ENCODE measurements at regions not wholly inside any gene's neighbourhood (a gene's known extent, or its start where the extent isn't known, plus 50 kb on each side); places are given as distances from the start of the nearest gene placed in this dataset.

DNA sequence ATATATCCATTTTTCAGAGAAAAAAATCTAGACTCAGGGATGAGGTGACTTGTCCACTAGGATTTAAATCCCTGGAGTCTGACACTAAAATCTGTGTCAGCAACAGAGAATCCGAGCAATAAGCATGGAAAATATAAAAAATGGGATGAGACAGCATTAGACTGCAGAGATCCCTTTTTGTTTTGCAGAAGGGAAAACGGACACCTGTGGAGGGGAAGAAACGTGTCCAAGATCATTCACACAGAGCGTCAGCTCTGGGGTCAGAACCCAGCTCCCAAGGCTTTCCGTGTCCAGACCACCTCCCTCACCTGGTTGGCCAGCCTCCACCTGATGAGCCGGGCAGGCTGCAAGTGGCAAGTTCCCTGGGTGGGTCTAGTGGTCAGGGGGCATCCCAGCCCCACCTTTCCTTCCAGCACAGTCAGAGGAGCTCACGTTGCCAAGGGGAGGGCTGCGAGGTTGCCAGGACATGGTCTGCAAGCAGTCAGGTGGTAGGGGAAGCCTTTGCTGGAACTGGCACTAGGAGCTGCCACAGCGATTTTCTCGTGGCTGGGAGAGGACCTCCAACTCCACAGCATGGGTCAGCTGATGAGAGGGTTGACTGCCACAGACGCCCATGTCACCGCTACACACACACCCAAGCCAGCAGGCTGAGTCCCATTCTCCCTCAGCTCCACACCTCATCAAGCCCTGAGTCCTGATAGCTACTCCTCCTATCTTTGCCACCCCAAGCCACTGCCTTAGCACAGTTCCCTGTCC lies 65.9 kb upstream of the CPLX2 start:
- no peak for DNase-seq (ENCODE audit: low spot score)

DNA sequence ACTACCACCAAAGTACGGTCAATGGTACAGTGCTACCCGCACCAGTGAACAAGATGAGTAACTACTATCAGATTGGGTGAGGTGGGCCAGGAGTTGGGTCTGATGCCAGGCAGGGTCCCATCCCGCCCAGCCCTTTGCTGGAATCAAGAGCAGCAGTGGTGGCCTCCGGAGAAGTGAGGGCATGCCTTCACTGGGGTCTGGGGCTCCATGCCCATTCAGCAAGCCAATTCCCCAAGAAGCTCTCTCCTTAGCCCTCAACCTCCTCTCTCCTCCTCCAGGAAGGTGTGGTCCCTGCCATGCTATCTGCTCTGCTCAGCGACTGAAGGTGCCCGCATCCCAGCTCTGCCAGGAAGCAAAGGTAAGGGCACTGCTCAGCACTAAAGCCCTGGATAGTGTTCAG lies 62.7 kb upstream of the CPLX2 start:
- DNase-seq (ENCODE audit: low spot score): peak; percentile 51

DNA sequence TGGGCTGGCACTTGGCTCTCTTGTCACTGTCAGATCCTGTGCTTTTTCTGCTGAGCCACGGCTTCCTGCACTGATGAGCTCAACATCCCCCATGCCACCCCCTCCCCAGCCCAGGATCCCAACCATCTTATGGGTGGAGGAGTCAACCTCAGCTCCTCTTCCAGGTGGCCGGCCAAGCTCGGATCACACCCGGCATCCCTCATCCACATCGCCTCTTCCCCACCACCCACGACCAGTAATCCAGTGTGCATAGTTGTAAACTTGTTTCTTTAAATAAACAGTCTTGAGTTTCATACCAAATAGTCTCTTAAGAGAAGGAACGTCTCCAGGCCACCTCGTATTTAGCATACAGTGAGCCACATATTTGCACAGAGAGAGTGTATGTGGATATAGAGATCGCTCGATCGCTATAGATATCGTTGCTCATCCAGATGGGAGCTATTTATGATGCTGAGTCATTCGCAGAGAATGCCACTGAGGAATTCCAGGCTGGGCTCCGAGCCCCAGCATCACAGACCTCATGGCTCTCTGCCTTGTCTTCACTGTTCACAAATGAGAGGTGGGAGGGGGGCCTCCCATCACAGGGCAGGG lies 61.8 kb upstream of the CPLX2 start:
- DNase-seq (ENCODE audit: low spot score): peak; percentile 64

DNA sequence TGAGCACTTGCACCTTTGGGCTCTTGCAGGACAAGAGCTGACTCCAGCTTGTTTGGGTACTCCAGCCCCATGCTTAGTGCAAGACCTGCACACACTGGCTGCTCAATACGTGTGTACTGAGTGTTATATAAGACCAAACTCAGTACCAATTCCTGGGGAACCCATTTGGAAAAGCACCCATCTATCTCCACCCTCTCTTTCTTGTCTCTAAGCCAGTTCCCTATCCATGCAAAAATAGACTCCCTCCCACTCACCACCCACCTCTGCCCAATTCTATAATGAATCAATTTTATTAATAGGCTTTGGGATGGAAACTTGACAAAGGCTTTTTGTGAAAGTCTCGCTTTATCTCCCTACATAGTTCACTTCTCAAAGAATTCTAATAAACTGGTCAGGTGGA lies 60.9 kb upstream of the CPLX2 start:
- no peak for DNase-seq (ENCODE audit: low spot score)

DNA sequence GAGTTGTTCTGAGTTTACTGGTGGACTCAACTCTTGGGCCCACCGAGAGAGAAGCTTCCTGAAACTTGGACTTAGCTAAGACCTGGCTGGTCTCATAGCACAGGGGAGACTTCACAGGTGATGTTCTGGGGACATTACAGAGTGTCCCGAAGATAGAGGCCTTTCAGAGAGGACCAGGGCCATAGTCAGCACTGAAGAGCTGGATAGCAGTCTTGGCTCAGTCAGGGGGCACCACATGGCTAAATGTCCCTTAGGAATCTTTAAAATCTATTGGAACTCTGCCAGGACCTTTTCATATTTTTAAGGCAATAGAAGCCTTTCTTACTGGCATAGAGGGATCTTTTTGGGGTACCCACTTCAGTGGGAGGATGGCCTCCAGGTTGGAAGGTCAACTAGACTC lies 59.8 kb upstream of the CPLX2 start:
- DNase-seq (ENCODE audit: low spot score): no peak

DNA sequence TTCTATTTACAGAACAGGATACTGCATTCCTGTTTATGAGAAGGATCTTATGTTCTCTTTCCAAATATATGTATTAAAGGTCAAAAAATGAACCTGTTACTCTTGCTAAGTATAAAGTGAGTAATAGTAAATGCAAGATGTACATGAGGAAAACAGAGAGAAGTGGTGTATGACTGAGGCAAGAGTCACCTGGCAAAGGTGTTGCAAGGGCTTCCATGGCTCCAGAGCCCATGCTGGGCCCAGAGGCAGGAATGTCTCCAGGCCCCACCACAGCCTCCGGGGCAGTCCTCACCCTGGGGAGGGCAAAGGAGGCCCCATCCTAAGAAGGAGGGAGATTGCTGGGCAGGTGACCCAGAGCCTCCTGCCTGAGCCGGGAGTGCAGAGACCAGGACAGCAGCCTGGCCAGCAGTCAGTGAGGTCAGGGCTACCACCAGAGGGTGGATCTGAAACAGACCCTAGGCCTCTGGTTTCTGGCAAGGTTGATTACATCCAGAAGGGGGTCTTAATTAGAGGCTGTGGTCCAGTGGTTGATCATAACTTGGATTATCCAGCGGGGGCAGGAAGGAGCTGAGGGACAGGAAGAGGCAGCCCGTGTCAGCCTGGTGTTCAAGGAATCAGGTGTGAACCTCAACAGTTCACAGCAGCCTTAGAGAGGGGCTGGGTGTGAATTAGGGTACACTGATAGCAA lies 57.3 kb upstream of the CPLX2 start:
- no peak for DNase-seq (ENCODE audit: low spot score)

DNA sequence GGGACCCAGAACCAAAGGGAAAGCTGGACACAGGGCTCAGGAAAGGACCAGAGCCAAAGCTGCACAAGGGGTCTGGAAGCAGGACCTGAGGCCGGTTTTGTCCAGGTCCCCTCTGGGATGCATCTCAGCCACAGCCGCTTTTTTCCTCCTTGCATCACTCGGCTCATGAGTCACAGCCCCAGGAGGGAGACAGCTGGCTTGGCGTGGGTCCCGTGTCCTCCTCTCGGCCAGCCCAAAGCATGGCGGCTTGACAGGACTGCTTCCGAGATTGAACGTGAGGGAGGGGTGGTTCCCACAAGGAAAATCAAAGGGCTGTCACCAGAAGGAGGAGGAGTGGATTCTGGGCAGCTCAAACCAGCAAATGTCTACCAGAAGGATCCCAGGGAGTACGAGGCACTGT lies 56.7 kb upstream of the CPLX2 start:
- no peak for DNase-seq (ENCODE audit: low spot score)

DNA sequence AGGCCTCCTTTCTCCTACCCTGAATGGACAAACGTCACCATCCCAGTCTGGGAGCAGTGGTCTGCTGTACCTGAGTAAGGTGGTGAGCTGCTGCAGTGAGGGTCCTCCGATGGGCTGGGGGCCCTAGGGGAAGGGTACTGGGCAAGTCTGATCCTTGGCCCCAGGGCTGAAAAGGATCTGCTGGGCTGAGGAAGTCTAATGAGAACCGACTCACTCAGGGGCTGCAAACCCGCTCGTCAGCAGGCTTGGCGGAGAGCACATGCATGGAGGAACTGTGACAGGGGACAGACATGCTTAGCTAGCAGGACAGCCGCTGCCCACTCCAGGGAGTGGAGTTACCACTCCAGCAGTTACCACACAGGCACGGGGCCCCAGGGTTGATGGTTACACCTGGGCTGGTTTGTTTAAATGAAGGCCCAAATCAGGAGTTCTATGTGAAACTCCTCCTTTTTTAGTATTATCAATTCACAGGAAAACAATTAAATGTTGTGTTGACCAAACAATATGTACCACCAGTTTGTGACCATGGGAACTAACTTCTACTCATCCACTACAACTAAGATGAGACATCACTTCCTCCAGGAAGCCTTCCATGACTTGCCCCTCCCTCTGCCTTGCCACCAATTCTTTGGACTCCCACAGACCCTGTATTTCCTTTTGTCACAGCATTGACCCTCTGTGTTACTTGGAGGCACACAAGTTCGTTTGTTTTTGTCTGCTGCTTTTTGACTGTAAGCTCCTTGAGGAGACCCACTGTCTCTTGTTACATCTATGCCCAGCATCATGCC lies 56.1 kb upstream of the CPLX2 start:
- DNase-seq (ENCODE audit: low spot score): no peak

DNA sequence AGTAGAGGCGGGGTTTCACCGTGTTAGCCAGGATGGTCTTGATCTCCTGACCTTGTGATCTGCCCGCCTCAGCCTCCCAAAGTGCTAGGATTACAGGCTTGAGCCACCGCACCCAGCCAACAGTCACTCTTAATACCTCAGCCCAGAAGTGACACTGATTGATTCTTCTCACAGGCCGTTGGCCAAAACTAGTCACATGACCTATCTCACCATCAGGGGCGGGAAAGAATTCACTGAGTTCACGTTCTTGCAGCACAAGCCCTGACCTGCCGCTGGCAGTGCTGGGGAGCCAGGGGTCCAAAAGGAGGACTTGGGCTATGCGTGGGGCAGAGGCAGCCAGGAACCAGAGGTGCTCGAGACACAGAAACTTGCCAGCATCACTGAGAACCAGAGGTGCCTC lies 55.0 kb upstream of the CPLX2 start:
- no peak for DNase-seq (ENCODE audit: low spot score)

DNA sequence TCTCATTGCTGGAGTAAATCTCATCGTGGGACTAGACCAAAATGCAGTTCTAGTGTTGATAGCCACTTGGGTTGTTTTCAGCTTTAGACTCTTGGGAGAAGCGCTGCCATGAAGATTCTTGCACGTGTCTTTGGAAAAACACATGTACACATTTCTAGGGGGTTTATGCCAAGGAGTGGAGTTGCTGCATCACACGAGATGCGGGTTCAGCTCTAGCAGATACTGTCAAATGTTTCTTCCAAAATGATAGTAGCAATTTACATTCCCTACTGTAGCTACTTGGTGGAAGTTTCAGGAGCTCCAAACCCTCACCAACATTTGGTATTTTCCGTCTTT lies 52.3 kb upstream of the CPLX2 start:
- no peak for DNase-seq (ENCODE audit: low spot score)

DNA sequence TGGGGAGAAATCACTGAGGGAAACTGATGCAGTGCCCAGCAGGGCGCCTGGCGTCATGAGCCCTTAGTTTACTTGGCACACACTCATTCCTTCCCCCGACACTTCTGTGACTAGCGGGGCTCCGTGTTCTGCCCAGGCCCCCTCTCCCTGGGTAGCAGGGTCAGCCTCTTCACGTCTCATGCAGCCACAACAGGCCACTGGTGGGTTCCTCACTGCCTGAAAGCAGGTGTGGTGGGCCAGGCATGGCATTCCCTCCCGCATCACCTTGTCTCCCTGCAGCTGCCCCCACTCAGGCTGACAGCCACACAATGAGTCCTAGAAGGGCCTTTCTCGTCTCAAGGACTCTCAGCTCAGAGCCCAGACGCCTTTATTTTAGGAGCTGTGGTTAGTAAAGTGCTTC lies 51.1 kb upstream of the CPLX2 start:
- no peak for DNase-seq (ENCODE audit: low spot score)

Measured in left forelimb (tissue), 1 donor.